HT1080 (cell line): ENCODE measurements at regions not wholly inside any gene's neighbourhood (a gene's known extent, or its start where the extent isn't known, plus 50 kb on each side); places are given as distances from the start of the nearest gene placed in this dataset.

ENCODE experiments used
- DNase-seq: peaks from one replicate; pipeline ENCODE4 v3.0.0-alpha.2; 2015; ENCODE audit warnings: low read depth

DNA sequence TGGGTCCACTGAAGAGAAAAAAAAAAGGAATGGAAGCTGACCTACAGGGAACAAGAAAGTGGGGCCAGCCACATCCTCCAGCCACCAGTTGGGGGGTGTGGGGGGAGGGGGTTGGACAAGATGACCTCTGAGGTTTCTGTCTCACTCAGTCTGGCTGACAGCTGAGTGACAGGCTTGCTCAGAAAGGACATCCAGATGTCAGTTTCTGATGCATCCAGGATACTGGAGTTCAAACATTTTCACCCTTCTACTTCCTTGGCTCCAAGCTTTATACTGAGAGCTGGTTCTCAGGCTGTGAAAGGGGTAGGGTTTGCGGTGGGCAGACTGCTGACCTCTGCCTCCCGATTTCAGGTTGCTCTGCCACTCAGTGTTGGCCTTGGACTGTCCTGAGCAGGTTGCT, 2178.3 kb downstream of the TP53TG3F start:
- no peak for DNase-seq

GRCh38 chr16:35639233-35640205, 2180.1 kb downstream of the TP53TG3F start:
- no peak for DNase-seq

- no peak for DNase-seq
Measured at GRCh38 chr16:35642322-35642835, 2183.0 kb downstream of the TP53TG3F start.

GRCh38 chr16:35651841-35652240, 2192.4 kb downstream of the TP53TG3F start:
- DNase-seq = no peak

GRCh38 chr16:35664091-35664693, 2204.8 kb downstream of the TP53TG3F start:
- DNase-seq = no peak

- no peak for DNase-seq
Measured at GRCh38 chr16:35685085-35685484, 2225.7 kb downstream of the TP53TG3F start.

- no peak for DNase-seq
Measured at GRCh38 chr16:35686595-35686994, 2227.2 kb downstream of the TP53TG3F start.

GRCh38 chr16:35687071-35687470, 2227.7 kb downstream of the TP53TG3F start:
- no peak for DNase-seq

GRCh38 chr16:35687781-35688180, 2228.4 kb downstream of the TP53TG3F start:
- DNase-seq = no peak

GRCh38 chr16:35689764-35690163, 2230.4 kb downstream of the TP53TG3F start:
- no peak for DNase-seq

DNA sequence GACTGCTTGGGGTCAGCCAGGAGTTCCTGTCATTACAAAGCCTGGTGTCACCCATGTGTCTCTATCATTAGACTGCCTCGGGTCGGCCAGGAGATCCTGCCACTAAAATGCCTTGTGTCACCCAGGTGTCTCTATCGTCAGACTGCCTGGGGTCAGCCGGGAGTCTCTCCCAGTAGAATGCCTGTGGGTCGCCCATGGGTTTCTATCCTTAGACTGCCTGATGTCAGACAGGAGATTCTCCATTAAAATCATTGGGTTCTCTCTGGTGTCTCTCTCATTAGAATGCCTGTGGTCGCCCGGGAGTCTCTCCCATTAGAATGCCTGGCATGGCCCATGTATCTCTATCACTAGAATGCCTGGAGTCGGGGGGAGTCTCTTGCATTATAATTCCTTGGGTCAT, 2231.0 kb downstream of the TP53TG3F start:
- no peak for DNase-seq

GRCh38 chr16:35691057-35691456, 2231.6 kb downstream of the TP53TG3F start:
- no peak for DNase-seq

GRCh38 chr16:35692824-35693223, 2233.4 kb downstream of the TP53TG3F start:
- DNase-seq = no peak

DNA sequence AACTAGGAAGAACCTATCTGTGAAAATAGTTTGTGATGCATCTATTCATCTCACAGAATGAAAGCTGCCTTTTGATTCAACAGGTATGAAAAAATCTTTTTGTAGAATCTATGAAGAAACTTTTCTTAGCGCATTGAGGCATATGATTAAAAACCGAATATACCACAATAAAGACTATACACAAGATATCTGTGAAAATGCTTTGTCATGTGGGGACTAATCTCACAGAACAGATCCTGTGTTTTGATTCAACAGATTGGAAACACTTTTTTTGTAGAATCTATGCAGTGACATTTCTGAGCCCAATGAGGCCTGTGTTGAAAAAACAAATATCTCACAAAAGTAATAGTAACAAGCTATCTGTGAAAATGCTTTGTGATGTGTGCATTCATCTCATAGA, 2247.5 kb downstream of the TP53TG3F start:
- no peak for DNase-seq

GRCh38 chr16:35711435-35711834, 2252.0 kb downstream of the TP53TG3F start:
- DNase-seq = no peak

GRCh38 chr16:35711958-35712357, 2252.5 kb downstream of the TP53TG3F start:
- DNase-seq = no peak

- no peak for DNase-seq
Measured at GRCh38 chr16:35713762-35714650, 2254.6 kb downstream of the TP53TG3F start.

DNA sequence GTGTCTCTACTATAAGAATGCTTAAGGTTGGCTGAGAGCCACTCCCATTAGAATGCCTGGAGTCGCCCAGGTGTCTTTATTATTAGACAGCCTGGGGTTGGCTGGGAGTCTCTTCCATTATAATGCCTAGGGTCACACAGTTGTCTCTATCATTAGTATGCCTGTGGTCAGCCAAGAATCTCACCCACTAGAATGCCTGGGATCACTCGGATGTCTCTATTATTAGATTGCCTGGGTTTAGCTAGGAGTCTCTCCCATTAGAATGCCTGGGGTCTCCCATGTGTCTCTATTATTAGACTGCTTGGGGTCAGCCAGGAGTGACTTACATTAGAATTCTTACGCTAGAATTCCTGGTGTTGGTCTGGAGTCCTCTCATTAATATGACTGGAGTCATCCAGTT, 2255.3 kb downstream of the TP53TG3F start:
- no peak for DNase-seq

DNA sequence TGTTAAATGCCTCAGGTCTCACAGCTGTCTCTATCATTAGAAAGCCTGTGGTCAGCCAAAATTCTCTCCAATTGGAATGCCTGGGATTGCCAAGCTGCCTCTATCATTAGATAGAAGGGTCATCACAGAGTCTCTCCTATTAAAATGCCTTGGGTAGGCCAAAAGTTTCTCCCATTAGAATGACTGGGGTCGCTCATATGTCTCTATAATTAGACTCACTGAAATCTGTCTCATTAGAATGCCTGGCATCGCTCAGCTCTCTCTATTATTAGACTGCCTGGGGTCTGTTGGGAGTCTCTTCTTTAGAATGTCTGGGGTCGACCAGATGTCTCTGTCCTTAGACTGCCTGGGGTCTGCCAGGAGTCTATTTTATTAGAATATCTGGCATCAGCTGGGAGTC, 2265.1 kb downstream of the TP53TG3F start:
- no peak for DNase-seq

GRCh38 chr16:35725949-35726348, 2266.5 kb downstream of the TP53TG3F start:
- no peak for DNase-seq

- no peak for DNase-seq
Measured at GRCh38 chr16:35730251-35730650, 2270.8 kb downstream of the TP53TG3F start.
